ENCODE measurements at regions not wholly inside any gene's neighbourhood (a gene's known extent, or its start where the extent isn't known, plus 50 kb on each side); places are given as distances from the start of the nearest gene placed in this dataset.

DNA sequence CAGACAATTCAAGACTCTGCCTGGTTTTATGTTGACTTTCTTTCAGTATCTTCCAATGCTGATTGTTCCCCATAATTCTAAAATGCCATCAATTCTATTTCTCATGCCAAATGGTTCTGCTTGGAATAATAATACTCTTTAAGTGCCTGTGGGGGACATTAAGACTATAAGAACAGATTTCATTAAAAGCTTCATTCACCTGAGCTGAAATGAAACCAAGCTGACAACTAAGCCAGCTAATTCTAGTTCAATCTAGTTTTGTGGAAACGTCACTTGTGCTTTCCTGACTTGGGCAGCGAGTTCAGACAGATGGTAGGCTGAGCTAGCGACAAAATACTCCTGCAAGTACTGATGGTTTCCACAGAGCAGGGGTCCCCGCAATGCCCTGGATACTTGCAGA lies 491.1 kb upstream of the RAB6C start:
- Histone ChIP-seq H3K27me3 (no peaks in the 10 kb centered on the region), H3K4me3 (ENCODE audit: low read depth in 1 of 2, low read length in 1 of 2) (no peak overlapping the region), H3K4me1 (ENCODE audit: control insufficient read depth in 1 of 2, insufficient read depth in 1 of 2, low read depth in 1 of 2, low read length in 1 of 2) (no peaks in the 10 kb centered on the region), H3K36me3 (no peaks in the 10 kb centered on the region), H3K27ac (no peak overlapping the region), H3K9me3 (no peaks in the 10 kb centered on the region)
- TF ChIP-seq, protein P1, sequence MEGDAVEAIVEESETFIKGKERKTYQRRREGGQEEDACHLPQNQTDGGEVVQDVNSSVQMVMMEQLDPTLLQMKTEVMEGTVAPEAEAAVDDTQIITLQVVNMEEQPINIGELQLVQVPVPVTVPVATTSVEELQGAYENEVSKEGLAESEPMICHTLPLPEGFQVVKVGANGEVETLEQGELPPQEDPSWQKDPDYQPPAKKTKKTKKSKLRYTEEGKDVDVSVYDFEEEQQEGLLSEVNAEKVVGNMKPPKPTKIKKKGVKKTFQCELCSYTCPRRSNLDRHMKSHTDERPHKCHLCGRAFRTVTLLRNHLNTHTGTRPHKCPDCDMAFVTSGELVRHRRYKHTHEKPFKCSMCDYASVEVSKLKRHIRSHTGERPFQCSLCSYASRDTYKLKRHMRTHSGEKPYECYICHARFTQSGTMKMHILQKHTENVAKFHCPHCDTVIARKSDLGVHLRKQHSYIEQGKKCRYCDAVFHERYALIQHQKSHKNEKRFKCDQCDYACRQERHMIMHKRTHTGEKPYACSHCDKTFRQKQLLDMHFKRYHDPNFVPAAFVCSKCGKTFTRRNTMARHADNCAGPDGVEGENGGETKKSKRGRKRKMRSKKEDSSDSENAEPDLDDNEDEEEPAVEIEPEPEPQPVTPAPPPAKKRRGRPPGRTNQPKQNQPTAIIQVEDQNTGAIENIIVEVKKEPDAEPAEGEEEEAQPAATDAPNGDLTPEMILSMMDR (IDR thresholded peaks at IDR 0.05): no peak

DNA sequence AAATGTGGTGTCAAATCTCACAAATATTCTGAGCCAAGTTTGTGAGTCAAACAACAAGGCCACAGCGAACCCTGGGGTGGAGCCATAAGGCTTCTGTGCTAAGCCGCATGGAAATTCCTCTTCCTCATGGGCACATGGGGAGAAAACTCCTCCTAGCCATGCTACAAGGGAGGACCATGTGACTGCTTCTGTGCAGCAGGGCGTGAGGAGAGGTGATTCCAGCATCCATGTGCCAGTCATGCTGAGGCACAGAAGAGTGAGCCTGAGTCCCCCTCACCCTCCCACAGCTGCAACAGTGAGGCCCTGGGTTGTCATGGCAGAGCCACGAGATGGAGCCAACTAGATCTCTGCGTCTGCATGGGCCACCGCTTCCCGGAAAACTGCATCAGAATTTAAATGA lies 488.8 kb upstream of the RAB6C start:
- Histone ChIP-seq H3K9me3 (no peaks in the 10 kb centered on the region), H3K4me3 (ENCODE audit: low read depth in 1 of 2, low read length in 1 of 2) (no peak overlapping the region), H3K27me3 (no peaks in the 10 kb centered on the region), H3K36me3 (no peaks in the 10 kb centered on the region), H3K27ac (no peak overlapping the region), H3K4me1 (ENCODE audit: control insufficient read depth in 1 of 2, insufficient read depth in 1 of 2, low read depth in 1 of 2, low read length in 1 of 2) (no peaks in the 10 kb centered on the region)
- TF ChIP-seq, protein P1 (IDR thresholded peaks at IDR 0.05): no peak

DNA sequence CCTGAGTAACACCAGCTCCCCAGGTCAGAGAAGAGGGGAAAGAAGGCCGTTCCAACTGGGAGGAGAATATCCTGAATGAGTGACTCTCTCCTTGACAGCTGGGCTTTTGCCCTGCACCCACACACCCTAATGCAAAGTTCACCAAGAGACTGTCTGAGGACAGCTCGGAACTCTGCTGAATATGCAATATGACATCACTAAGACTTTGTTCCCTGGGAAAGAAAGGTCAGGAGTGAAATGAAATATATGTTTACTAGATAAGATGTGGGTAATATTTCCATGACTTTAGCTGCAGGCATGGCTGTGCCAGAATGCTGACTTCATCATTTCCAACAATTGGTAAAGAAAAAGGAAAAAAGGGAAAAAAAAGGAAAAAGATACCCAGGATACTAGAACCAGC lies 488.2 kb upstream of the RAB6C start:
- H3K4me3 ChIP-seq (ENCODE audit: low read depth in 1 of 2, low read length in 1 of 2): no peak overlapping the region
- no peak overlapping the region for H3K27ac ChIP-seq
- no peaks in the 10 kb centered on the region for H3K4me1 ChIP-seq (ENCODE audit: control insufficient read depth in 1 of 2, insufficient read depth in 1 of 2, low read depth in 1 of 2, low read length in 1 of 2)
- H3K27me3 ChIP-seq: no peaks in the 10 kb centered on the region
- TF ChIP-seq, protein P1 (IDR thresholded peaks at IDR 0.05): no peak
- H3K9me3 ChIP-seq: no peaks in the 10 kb centered on the region
- no peaks in the 10 kb centered on the region for H3K36me3 ChIP-seq

DNA sequence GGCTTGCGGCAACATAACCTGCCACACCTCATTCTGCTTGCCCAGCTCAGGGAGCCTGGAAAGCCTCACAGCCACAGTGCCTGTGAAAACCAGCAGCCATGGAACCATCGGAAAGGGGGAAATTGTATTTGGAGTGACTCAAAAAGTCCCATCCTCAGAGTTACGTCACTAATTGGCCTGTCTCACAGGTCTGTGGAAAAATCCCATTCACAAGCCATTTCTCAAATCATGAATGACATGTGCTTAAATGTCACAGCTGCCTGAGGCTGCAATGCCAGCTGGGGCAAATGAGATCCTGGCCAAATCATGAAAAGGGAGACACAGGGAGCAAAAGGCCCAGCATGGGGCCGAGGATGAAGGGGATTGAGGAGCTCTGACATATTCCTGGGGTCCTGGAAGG lies 486.9 kb upstream of the RAB6C start:
- TF ChIP-seq, protein P1 (IDR thresholded peaks at IDR 0.05): no peak
- Histone ChIP-seq H3K36me3 (no peaks in the 10 kb centered on the region), H3K27me3 (no peaks in the 10 kb centered on the region), H3K9me3 (no peaks in the 10 kb centered on the region), H3K27ac (no peak overlapping the region), H3K4me1 (ENCODE audit: control insufficient read depth in 1 of 2, insufficient read depth in 1 of 2, low read depth in 1 of 2, low read length in 1 of 2) (no peaks in the 10 kb centered on the region), H3K4me3 (ENCODE audit: low read depth in 1 of 2, low read length in 1 of 2) (no peak overlapping the region)

DNA sequence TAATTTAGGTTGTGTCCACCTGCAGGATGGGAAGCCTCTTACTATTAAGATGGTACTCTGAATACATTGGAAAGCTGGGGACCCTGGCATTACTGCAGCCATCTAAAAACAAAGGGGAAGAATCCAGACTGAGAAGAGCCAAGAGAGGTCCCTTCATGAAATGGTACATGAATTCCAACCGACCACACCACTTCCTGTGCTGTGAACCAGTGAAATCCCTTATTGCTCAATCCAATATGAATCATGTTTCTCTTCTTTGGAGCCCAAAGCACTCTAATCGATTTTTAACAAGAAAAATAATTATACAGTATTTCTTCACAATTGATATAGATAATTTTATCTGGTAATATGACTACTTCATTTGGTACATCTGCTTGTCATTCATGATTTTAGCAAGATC lies 479.7 kb upstream of the RAB6C start:
- H3K27ac ChIP-seq: no peak overlapping the region
- TF ChIP-seq, protein P1 (IDR thresholded peaks at IDR 0.05): no peak
- no peaks in the 10 kb centered on the region for H3K36me3 ChIP-seq
- H3K4me3 ChIP-seq (ENCODE audit: low read depth in 1 of 2, low read length in 1 of 2): no peak overlapping the region
- no peaks in the 10 kb centered on the region for H3K27me3 ChIP-seq
- H3K9me3 ChIP-seq: no peaks in the 10 kb centered on the region
- H3K4me1 ChIP-seq (ENCODE audit: control insufficient read depth in 1 of 2, insufficient read depth in 1 of 2, low read depth in 1 of 2, low read length in 1 of 2): no peaks in the 10 kb centered on the region

DNA sequence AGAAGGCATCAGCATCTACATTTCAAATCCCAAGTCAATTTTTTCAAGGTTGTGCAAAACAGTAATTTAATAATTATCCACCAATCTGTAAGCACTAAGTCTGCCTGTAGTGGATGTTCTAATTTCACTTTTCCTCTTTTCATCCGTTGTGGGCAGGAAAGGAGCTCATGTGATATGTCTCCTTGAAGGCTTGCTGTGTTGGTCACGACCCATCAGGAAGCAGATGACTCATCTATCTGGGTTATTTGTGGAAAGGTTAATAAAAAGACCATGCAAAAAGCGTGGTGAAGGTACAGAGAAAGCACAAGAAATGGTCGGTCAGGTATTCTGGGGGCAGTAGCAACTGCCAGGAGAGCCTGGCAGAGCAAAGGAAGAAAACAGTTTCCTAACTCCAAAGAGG lies 476.7 kb upstream of the RAB6C start:
- no peak overlapping the region for H3K4me3 ChIP-seq (ENCODE audit: low read depth in 1 of 2, low read length in 1 of 2)
- no peaks in the 10 kb centered on the region for H3K27me3 ChIP-seq
- no peak overlapping the region for H3K27ac ChIP-seq
- TF ChIP-seq, protein P1 (IDR thresholded peaks at IDR 0.05): no peak
- H3K9me3 ChIP-seq: no peaks in the 10 kb centered on the region
- no peaks in the 10 kb centered on the region for H3K36me3 ChIP-seq
- no peaks in the 10 kb centered on the region for H3K4me1 ChIP-seq (ENCODE audit: control insufficient read depth in 1 of 2, insufficient read depth in 1 of 2, low read depth in 1 of 2, low read length in 1 of 2)
